IMR-90 (cell line): ENCODE measurements at regions not wholly inside any gene's neighbourhood (a gene's known extent, or its start where the extent isn't known, plus 50 kb on each side); places are given as distances from the start of the nearest gene placed in this dataset.

ENCODE experiments used
- ATAC-seq: fragments of 200-7000 bp; cut with Tn5 transposase; 2 replicates; pipeline ENCODE4 v1.9.1; 2020; ENCODE audit warnings: low read depth, mild to moderate bottlenecking, moderate library complexity
- BruUV-seq: library from RNA; stranded (reverse); fragments of 400-500 nt; replicated peaks from 2 replicates; lab custom pipeline; 2021; lab: Mats Ljungman, UMichigan
- CTCF ChIA-PET: fragments of 300-600 bp; formaldehyde crosslinking; extraction: SDS; loops from one replicate; lab custom pipeline; 2021; ENCODE audit warnings: antibody characterized with exemption; lab: Yijun Ruan, JAX
- POLR2A ChIA-PET: fragments of 300-600 bp; sonication (Branson Sonifier 250); formaldehyde crosslinking; loops from one replicate; lab custom pipeline; 2022; ENCODE audit warnings: antibody characterized with exemption; ENCODE audit not compliant: unreplicated experiment; lab: Charles Lee
- DNase-seq: peaks from one replicate; pipeline ENCODE4 v3.0.0; 2013
- H2AFZ ChIP-seq: replicated peaks from 2 replicates; pipeline ENCODE3; 2013; ENCODE audit warnings: low read length, mild to moderate bottlenecking; ENCODE audit not compliant: poor library complexity
- H2AK5ac ChIP-seq: 2 replicates; pipeline ENCODE4 v1.6.1; 2013; ENCODE audit warnings: low read depth, low read length, inconsistent platforms
- H2AK9ac ChIP-seq: replicated peaks from 2 replicates; pipeline ENCODE3; 2013; ENCODE audit warnings: mild to moderate bottlenecking, low read depth, low read length, moderate library complexity; ENCODE audit not compliant: poor library complexity
- H2BK120ac ChIP-seq: 2 replicates; pipeline ENCODE4 v1.6.1; 2013; ENCODE audit warnings: low read depth, low read length, inconsistent platforms
- H2BK15ac ChIP-seq: 3 replicates; pipeline ENCODE4 v1.6.1; 2013; ENCODE audit warnings: low read depth, low read length, inconsistent platforms
- H2BK20ac ChIP-seq: 2 replicates; pipeline ENCODE4 v1.6.1; 2013; ENCODE audit warnings: low read depth, mild to moderate bottlenecking, inconsistent platforms, low read length, moderate library complexity
- H2BK5ac ChIP-seq: 2 replicates; pipeline ENCODE4 v1.6.1; 2013; ENCODE audit warnings: mild to moderate bottlenecking, low read depth, low read length, inconsistent platforms; ENCODE audit not compliant: poor library complexity, severe bottlenecking
- H3K14ac ChIP-seq: replicated peaks from 2 replicates; pipeline ENCODE4 v1.6.1; 2013; ENCODE audit warnings: low read depth, low read length, inconsistent platforms
- H3K18ac ChIP-seq: 2 replicates; pipeline ENCODE4 v1.6.1; 2013; ENCODE audit warnings: low read depth, low read length, control low read depth
- H3K23ac ChIP-seq: 2 replicates; pipeline ENCODE4 v1.6.1; 2013; ENCODE audit warnings: low read depth, low read length, inconsistent platforms
- H3K27ac ChIP-seq: 2 replicates; pipeline ENCODE4 v1.5.1; 2013; ENCODE audit warnings: mild to moderate bottlenecking, control low read depth, low read length; ENCODE audit not compliant: insufficient read depth
- H3K27me3 ChIP-seq: 2 replicates; pipeline ENCODE4 v1.6.1; 2013; ENCODE audit warnings: low read length; ENCODE audit not compliant: control insufficient read depth, insufficient read depth
- H3K36me3 ChIP-seq: 2 replicates; pipeline ENCODE4 v1.6.1; 2013; ENCODE audit warnings: low read length, mixed read lengths; ENCODE audit not compliant: control insufficient read depth, insufficient read depth
- H3K4ac ChIP-seq: 2 replicates; pipeline ENCODE4 v1.6.1; 2013; ENCODE audit warnings: low read depth, low read length, inconsistent platforms
- H3K4me1 ChIP-seq: 2 replicates; pipeline ENCODE4 v1.6.1; 2013; ENCODE audit warnings: low read length, mixed read lengths; ENCODE audit not compliant: control insufficient read depth, insufficient read depth
- H3K4me2 ChIP-seq: 2 replicates; pipeline ENCODE4 v1.6.1; 2013; ENCODE audit warnings: low read depth, mild to moderate bottlenecking, control low read depth, low read length, moderate library complexity
- H3K4me3 ChIP-seq: 2 replicates; pipeline ENCODE4 v1.5.1; 2013; ENCODE audit warnings: low read depth, mild to moderate bottlenecking, control low read depth, low read length, moderate library complexity; ENCODE audit not compliant: insufficient read depth
- H3K56ac ChIP-seq: 2 replicates; pipeline ENCODE4 v1.6.1; 2013; ENCODE audit warnings: low read length, inconsistent platforms; ENCODE audit not compliant: insufficient read depth; ENCODE audit errors: extremely low read depth
- H3K79me1 ChIP-seq, 2 experiments: 2 replicates each; pipeline ENCODE4 v1.6.1; 2013; ENCODE audit warnings: low read length in 2 of 2, inconsistent platforms in 1 of 2, low read depth in 1 of 2
- H3K9ac ChIP-seq: 2 replicates; pipeline ENCODE4 v1.6.1; 2013; ENCODE audit warnings: low read depth, low read length, control low read depth
- H3K9me1 ChIP-seq: 2 replicates; pipeline ENCODE4 v1.6.1; 2013; ENCODE audit warnings: low read length, inconsistent platforms; ENCODE audit not compliant: insufficient read depth
- H3K9me3 ChIP-seq: 2 replicates; pipeline ENCODE4 v1.6.1; 2013; ENCODE audit warnings: low read length; ENCODE audit not compliant: control insufficient read depth, insufficient read depth
- H4K20me1 ChIP-seq: 2 replicates; pipeline ENCODE4 v1.6.1; 2013; ENCODE audit warnings: low read length, inconsistent platforms; ENCODE audit not compliant: insufficient read depth
- H4K5ac ChIP-seq: 2 replicates; pipeline ENCODE4 v1.6.1; 2013; ENCODE audit warnings: mild to moderate bottlenecking, low read depth, low read length, control low read depth
- H4K8ac ChIP-seq, 2 experiments: 2 replicates each; pipeline ENCODE4 v1.6.1; 2013; ENCODE audit warnings: low read depth in 2 of 2, low read length in 2 of 2, control low read depth in 1 of 2, inconsistent platforms in 1 of 2
- H4K91ac ChIP-seq: 2 replicates; pipeline ENCODE4 v1.6.1; 2013; ENCODE audit warnings: low read depth, low read length, inconsistent platforms; ENCODE audit not compliant: insufficient read depth
- BHLHE40 ChIP-seq: fragments of 150-350 bp; IDR thresholded peaks from 2 replicates; pipeline ENCODE4 v1.6.1; 2016; ENCODE audit warnings: mild to moderate bottlenecking, low read depth, low read length
- CEBPB ChIP-seq: IDR thresholded peaks from 2 replicates; pipeline ENCODE4 v1.6.1; 2012; ENCODE audit warnings: low read depth, low read length, improper control_type of control experiment
- FOS ChIP-seq: fragments of 150-350 bp; IDR thresholded peaks from 2 replicates; pipeline ENCODE4 v1.6.1; 2016; ENCODE audit warnings: low read depth, low read length
- MAFK ChIP-seq: IDR thresholded peaks from 2 replicates; pipeline ENCODE4 v1.6.1; 2012; ENCODE audit warnings: low read depth, low read length, improper control_type of control experiment
- MAZ ChIP-seq: IDR thresholded peaks from 2 replicates; pipeline ENCODE4 v1.6.1; 2012; ENCODE audit warnings: low read depth, mild to moderate bottlenecking, low read length, improper control_type of control experiment, moderate library complexity, borderline replicate concordance
- MXI1 ChIP-seq: IDR thresholded peaks from 2 replicates; pipeline ENCODE4 v1.6.1; 2012; ENCODE audit warnings: low read depth, mild to moderate bottlenecking, low read length, moderate library complexity, borderline replicate concordance
- NFE2L2 ChIP-seq: fragments of 150-350 bp; IDR thresholded peaks from 2 replicates; pipeline ENCODE4 v1.6.1; 2016; ENCODE audit warnings: low read depth, mild to moderate bottlenecking, low read length
- POLR2A ChIP-seq: IDR thresholded peaks from 2 replicates; pipeline ENCODE4 v1.6.1; 2012; ENCODE audit warnings: mild to moderate bottlenecking, low read depth, low read length
- RAD21 ChIP-seq: IDR thresholded peaks from 2 replicates; pipeline ENCODE4 v1.6.1; 2012; ENCODE audit warnings: low read length, improper control_type of control experiment
- RCOR1 ChIP-seq: IDR thresholded peaks from 2 replicates; pipeline ENCODE4 v1.6.1; 2012; ENCODE audit warnings: mild to moderate bottlenecking, low read length, improper control_type of control experiment; ENCODE audit not compliant: insufficient replicate concordance
- RFX5 ChIP-seq: IDR thresholded peaks from 2 replicates; pipeline ENCODE4 v1.8.0; 2012; ENCODE audit warnings: low read depth, mild to moderate bottlenecking, low read length, moderate library complexity
- SMC3 ChIP-seq: fragments of 150-350 bp; IDR thresholded peaks from 2 replicates; pipeline ENCODE4 v1.6.1; 2016; ENCODE audit warnings: low read depth, mild to moderate bottlenecking, antibody characterized with exemption, low read length, moderate library complexity
- WGBS, 2 experiments: methylation state at CpG; one replicate each; pipeline versions ENCODE4 v1.1.5 to v1.1.7; 2013; ENCODE audit warnings: missing lambda C conversion rate in 2 of 2; ENCODE audit not compliant: insufficient read length in 1 of 2; ENCODE audit errors: extremely low coverage in 2 of 2; 5-methylcytosine and 5-hydroxymethylcytosine counted together
- dilution Hi-C: fragments of 300-500 bp; cut with HindIII; formaldehyde crosslinking; loops from one replicate; pipeline ENCODE4 v1.14.3; 2018; ENCODE audit warnings: low sequenced_read_pairs; ENCODE audit not compliant: unreplicated experiment
- in situ Hi-C: fragments of 300-500 bp; cut with MboI; formaldehyde crosslinking; loops from 3 replicates; pipeline ENCODE4 v1.14.3; 2019; ENCODE audit warnings: low sequenced_read_pairs, inconsistent platforms, mixed read lengths
- intact Hi-C: fragments of 100-400 bp; cut with micrococcal nuclease; formaldehyde crosslinking; loops from 2 replicates; pipeline ENCODE4 v1.10.0; 2022
- TF ChIP-seq, protein P1 (sequence below): fragments of 150-350 bp; IDR thresholded peaks from 2 replicates; pipeline ENCODE4 v1.6.1; 2016; ENCODE audit warnings: low read depth, mild to moderate bottlenecking, low read length, moderate library complexity, borderline replicate concordance
- TF ChIP-seq, protein P2 (sequence below): fragments of 150-350 bp; IDR thresholded peaks from 2 replicates; pipeline ENCODE4 v1.6.1; 2017; ENCODE audit warnings: mild to moderate bottlenecking, antibody characterized with exemption, low read length, low read depth
- TF ChIP-seq, protein P3 (sequence below): conservative IDR thresholded peaks from 2 replicates; pipeline ENCODE4 v1.5.1; 2012; ENCODE audit warnings: mild to moderate bottlenecking, low read depth, low read length, improper control_type of control experiment

DNA sequence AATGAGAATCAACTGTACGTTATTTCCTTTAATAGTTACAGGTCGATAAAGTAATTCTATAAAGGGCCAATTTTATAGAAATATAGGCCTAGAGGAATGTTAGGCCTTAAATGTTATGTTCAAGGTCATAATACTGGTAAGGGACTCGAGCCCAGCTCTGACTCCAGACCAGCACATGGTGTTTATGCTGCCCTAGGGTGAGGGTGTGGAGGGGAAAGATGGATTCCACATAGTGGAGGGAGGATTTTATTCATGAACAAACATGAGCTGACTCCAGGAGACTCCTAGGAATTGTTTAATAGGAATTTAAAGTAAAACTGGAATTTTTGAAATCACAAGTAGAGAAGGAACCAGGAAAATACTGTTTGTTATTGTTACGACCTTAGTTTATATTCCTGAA lies 139.9 kb downstream of the LACC1 start:
- no peak overlapping the region for H3K4ac ChIP-seq
- no peak overlapping the region for H2BK5ac ChIP-seq
- intact Hi-C loops, result no loop called here
- no peak overlapping the region for H2BK20ac ChIP-seq
- BruUV-seq, result no TSS peak
- DNase-seq, result no peak
- dilution Hi-C loops, result no loop called here
- no peak overlapping the region for H2AFZ ChIP-seq
- H4K20me1 ChIP-seq, result no peaks in the 10 kb centered on the region
- H3K36me3 ChIP-seq, result no peaks in the 10 kb centered on the region
- H3K23ac ChIP-seq, result no peak overlapping the region
- H3K9me3 ChIP-seq, result no peaks in the 10 kb centered on the region
- H4K8ac ChIP-seq, result no peak overlapping the region
- ChIA-PET POLR2A (interaction anchor here (0.5 kb wide), 1 partner anchor 813 kb away, joined by 7 read pairs; no protein-coding TSS in a partner anchor), CTCF (no interaction called here)
- no peak overlapping the region for H3K4me2 ChIP-seq
- H3K4me1 ChIP-seq, result peaks cover 2% of the 10 kb centered on the region; the same call in 1 of the 2 replicates
- in situ Hi-C loops, result no loop called here
- WGBS, 2 experiments, result 60% methylated on average over 1 of the region's 4 CpGs; no CpG with 5 or more reads in 1 of the 2 experiments
- 0 out of 2 replicates have a peak, but pooled peaks cover 3% of the 10 kb centered on the region for H3K9me1 ChIP-seq
- no peak overlapping the region for H2BK120ac ChIP-seq
- TF ChIP-seq, protein P1, sequence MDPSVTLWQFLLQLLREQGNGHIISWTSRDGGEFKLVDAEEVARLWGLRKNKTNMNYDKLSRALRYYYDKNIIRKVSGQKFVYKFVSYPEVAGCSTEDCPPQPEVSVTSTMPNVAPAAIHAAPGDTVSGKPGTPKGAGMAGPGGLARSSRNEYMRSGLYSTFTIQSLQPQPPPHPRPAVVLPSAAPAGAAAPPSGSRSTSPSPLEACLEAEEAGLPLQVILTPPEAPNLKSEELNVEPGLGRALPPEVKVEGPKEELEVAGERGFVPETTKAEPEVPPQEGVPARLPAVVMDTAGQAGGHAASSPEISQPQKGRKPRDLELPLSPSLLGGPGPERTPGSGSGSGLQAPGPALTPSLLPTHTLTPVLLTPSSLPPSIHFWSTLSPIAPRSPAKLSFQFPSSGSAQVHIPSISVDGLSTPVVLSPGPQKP, result no peak
- TF ChIP-seq NFE2L2, result no peak
- TF ChIP-seq MAZ, result no peak
- TF ChIP-seq RAD21, result no peak
- TF ChIP-seq MAFK, result no peak
- TF ChIP-seq BHLHE40, result no peak
- TF ChIP-seq RCOR1, result no peak
- TF ChIP-seq, protein P2, sequence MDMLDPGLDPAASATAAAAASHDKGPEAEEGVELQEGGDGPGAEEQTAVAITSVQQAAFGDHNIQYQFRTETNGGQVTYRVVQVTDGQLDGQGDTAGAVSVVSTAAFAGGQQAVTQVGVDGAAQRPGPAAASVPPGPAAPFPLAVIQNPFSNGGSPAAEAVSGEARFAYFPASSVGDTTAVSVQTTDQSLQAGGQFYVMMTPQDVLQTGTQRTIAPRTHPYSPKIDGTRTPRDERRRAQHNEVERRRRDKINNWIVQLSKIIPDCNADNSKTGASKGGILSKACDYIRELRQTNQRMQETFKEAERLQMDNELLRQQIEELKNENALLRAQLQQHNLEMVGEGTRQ, result no peak
- TF ChIP-seq POLR2A, result no peak
- TF ChIP-seq, protein P3, sequence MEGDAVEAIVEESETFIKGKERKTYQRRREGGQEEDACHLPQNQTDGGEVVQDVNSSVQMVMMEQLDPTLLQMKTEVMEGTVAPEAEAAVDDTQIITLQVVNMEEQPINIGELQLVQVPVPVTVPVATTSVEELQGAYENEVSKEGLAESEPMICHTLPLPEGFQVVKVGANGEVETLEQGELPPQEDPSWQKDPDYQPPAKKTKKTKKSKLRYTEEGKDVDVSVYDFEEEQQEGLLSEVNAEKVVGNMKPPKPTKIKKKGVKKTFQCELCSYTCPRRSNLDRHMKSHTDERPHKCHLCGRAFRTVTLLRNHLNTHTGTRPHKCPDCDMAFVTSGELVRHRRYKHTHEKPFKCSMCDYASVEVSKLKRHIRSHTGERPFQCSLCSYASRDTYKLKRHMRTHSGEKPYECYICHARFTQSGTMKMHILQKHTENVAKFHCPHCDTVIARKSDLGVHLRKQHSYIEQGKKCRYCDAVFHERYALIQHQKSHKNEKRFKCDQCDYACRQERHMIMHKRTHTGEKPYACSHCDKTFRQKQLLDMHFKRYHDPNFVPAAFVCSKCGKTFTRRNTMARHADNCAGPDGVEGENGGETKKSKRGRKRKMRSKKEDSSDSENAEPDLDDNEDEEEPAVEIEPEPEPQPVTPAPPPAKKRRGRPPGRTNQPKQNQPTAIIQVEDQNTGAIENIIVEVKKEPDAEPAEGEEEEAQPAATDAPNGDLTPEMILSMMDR, result no peak
- no peak for TF ChIP-seq SMC3
- TF ChIP-seq RFX5, result no peak
- no peak for TF ChIP-seq MXI1
- no peak for TF ChIP-seq CEBPB
- no peak for TF ChIP-seq FOS
- no peak overlapping the region for H3K9ac ChIP-seq
- H3K27me3 ChIP-seq, result no peaks in the 10 kb centered on the region
- no peak overlapping the region for H2BK15ac ChIP-seq
- no peak overlapping the region for H3K18ac ChIP-seq
- H3K56ac ChIP-seq, result no peak overlapping the region
- no peak overlapping the region for H2AK5ac ChIP-seq
- no peak overlapping the region for H4K5ac ChIP-seq
- no peak overlapping the region for H3K14ac ChIP-seq
- H3K27ac ChIP-seq, result no peak overlapping the region
- no peak overlapping the region for H4K91ac ChIP-seq
- no peaks in the 10 kb centered on the region for H3K79me1 ChIP-seq
- no peak overlapping the region for H2AK9ac ChIP-seq
- H3K4me3 ChIP-seq, result no peak overlapping the region
- ATAC-seq, result no peak
